ENCODE measurements at regions not wholly inside any gene's neighbourhood (a gene's known extent, or its start where the extent isn't known, plus 50 kb on each side); places are given as distances from the start of the nearest gene placed in this dataset.

DNA sequence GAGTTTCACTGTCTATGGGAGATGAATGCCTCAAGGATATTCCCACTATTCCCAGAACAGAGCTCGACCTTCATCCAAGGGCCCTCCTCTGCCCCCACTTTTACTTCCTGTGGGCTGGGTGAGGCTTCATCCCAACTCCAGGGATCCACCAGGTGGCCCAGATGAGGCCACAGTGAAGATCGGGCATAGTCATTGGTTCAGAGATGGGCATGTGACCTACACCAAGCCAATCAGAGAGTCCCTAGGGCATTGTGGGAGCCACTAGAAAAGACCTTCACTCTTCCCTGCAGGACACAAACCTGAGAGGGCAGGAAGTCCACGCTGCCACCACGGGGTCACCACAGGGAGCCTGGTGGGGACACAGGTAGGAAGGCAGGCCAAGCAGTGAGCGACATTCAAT lies 72.9 kb upstream of the SLC22A16 start:
- Histone ChIP-seq H2AFZ (replicated peaks; ENCODE audit: low read length, poor library complexity) (peak overlapping the region; percentile 25), H3K18ac (ENCODE audit: low read depth, low read length) (no peak overlapping the region), H4K8ac (ENCODE audit: low read depth in 2 of 2, low read length in 2 of 2) (no peak overlapping the region), H2BK15ac (ENCODE audit: low read depth, low read length) (no peak overlapping the region), H2BK120ac (ENCODE audit: low read depth, low read length) (peak overlapping the region; percentile 42; the same call in 1 of the 2 replicates), H3K9ac (ENCODE audit: low read depth, low read length) (no peak overlapping the region), H2AK5ac (ENCODE audit: low read depth, low read length) (peak overlapping the region; percentile 0; the same call in 1 of the 2 replicates), H3K4me2 (ENCODE audit: low read depth, low read length) (no peak overlapping the region), H4K20me1 (ENCODE audit: insufficient read depth, low read length) (no peaks in the 10 kb centered on the region), H3K14ac (replicated peaks; ENCODE audit: low read depth, low read length) (no peak overlapping the region), H3K4me1 (ENCODE audit: control insufficient read depth, insufficient read depth, low read length) (peaks cover 6% of the 10 kb centered on the region), H3K23ac (ENCODE audit: low read depth, low read length) (no peak overlapping the region), H3K9me3 (ENCODE audit: control insufficient read depth, insufficient read depth, low read length) (peaks cover 15% of the 10 kb centered on the region), H2BK20ac (ENCODE audit: low read depth, low read length) (no peak overlapping the region), H3K27ac (ENCODE audit: insufficient read depth, low read length) (no peak overlapping the region), H3K27me3 (ENCODE audit: control insufficient read depth, insufficient read depth, low read length) (no peaks in the 10 kb centered on the region), H3K4ac (ENCODE audit: low read depth, low read length) (0 out of 2 replicates have a peak overlapping the region, but pooled peaks have one; percentile 16), H3K36me3 (ENCODE audit: control insufficient read depth, insufficient read depth, low read length) (no peaks in the 10 kb centered on the region), H3K56ac (ENCODE audit: extremely low read depth, insufficient read depth, low read length) (no peak overlapping the region), H2BK5ac (ENCODE audit: low read depth, low read length, poor library complexity, severe bottlenecking) (no peak overlapping the region), H3K9me1 (ENCODE audit: insufficient read depth, low read length) (peaks cover 11% of the 10 kb centered on the region), H3K79me1 (ENCODE audit: low read depth in 1 of 2, low read length in 2 of 2) (peaks cover 0 to 7% of the 10 kb centered on the region in 2 experiments; a peak in 1 of 4 replicates), H4K91ac (ENCODE audit: insufficient read depth, low read depth, low read length) (no peak overlapping the region; the same call in 1 of the 2 replicates), H2AK9ac (replicated peaks; ENCODE audit: low read depth, low read length, poor library complexity) (no peak overlapping the region), H4K5ac (ENCODE audit: low read depth, low read length) (no peak overlapping the region), H3K4me3 (ENCODE audit: insufficient read depth, low read depth, low read length) (no peak overlapping the region)
- no peak for TF ChIP-seq RFX5 (IDR thresholded peaks at IDR 0.05; ENCODE audit: low read depth, low read length)
- TF ChIP-seq BHLHE40 (IDR thresholded peaks at IDR 0.05; ENCODE audit: low read depth, low read length), result no peak
- TF ChIP-seq SMC3 (IDR thresholded peaks at IDR 0.05; ENCODE audit: low read depth, low read length), result no peak
- TF ChIP-seq NFE2L2 (IDR thresholded peaks at IDR 0.05; ENCODE audit: low read depth, low read length), result no peak
- TF ChIP-seq FOS (IDR thresholded peaks at IDR 0.05; ENCODE audit: low read depth, low read length), result no peak
- TF ChIP-seq RCOR1 (IDR thresholded peaks at IDR 0.05; ENCODE audit: insufficient replicate concordance, low read length), result no peak
- no peak for TF ChIP-seq POLR2A (IDR thresholded peaks at IDR 0.05; ENCODE audit: low read depth, low read length)
- TF ChIP-seq, protein P1, sequence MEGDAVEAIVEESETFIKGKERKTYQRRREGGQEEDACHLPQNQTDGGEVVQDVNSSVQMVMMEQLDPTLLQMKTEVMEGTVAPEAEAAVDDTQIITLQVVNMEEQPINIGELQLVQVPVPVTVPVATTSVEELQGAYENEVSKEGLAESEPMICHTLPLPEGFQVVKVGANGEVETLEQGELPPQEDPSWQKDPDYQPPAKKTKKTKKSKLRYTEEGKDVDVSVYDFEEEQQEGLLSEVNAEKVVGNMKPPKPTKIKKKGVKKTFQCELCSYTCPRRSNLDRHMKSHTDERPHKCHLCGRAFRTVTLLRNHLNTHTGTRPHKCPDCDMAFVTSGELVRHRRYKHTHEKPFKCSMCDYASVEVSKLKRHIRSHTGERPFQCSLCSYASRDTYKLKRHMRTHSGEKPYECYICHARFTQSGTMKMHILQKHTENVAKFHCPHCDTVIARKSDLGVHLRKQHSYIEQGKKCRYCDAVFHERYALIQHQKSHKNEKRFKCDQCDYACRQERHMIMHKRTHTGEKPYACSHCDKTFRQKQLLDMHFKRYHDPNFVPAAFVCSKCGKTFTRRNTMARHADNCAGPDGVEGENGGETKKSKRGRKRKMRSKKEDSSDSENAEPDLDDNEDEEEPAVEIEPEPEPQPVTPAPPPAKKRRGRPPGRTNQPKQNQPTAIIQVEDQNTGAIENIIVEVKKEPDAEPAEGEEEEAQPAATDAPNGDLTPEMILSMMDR (conservative IDR thresholded peaks at IDR 0.05; ENCODE audit: low read depth, low read length), result no peak
- TF ChIP-seq MXI1 (IDR thresholded peaks at IDR 0.05; ENCODE audit: borderline replicate concordance, low read depth, low read length), result no peak
- TF ChIP-seq RAD21 (IDR thresholded peaks at IDR 0.05; ENCODE audit: low read length), result no peak
- TF ChIP-seq, protein P2, sequence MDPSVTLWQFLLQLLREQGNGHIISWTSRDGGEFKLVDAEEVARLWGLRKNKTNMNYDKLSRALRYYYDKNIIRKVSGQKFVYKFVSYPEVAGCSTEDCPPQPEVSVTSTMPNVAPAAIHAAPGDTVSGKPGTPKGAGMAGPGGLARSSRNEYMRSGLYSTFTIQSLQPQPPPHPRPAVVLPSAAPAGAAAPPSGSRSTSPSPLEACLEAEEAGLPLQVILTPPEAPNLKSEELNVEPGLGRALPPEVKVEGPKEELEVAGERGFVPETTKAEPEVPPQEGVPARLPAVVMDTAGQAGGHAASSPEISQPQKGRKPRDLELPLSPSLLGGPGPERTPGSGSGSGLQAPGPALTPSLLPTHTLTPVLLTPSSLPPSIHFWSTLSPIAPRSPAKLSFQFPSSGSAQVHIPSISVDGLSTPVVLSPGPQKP (IDR thresholded peaks at IDR 0.05; ENCODE audit: borderline replicate concordance, low read depth, low read length), result no peak
- TF ChIP-seq CHD1 (IDR thresholded peaks at IDR 0.05; ENCODE audit: low read depth, low read length), result no peak
- no peak for TF ChIP-seq CEBPB (IDR thresholded peaks at IDR 0.05; ENCODE audit: low read depth, low read length)
- no peak for TF ChIP-seq MAFK (IDR thresholded peaks at IDR 0.05; ENCODE audit: low read depth, low read length)
- TF ChIP-seq, protein P3, sequence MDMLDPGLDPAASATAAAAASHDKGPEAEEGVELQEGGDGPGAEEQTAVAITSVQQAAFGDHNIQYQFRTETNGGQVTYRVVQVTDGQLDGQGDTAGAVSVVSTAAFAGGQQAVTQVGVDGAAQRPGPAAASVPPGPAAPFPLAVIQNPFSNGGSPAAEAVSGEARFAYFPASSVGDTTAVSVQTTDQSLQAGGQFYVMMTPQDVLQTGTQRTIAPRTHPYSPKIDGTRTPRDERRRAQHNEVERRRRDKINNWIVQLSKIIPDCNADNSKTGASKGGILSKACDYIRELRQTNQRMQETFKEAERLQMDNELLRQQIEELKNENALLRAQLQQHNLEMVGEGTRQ (IDR thresholded peaks at IDR 0.05; ENCODE audit: low read depth, low read length), result no peak
- TF ChIP-seq MAZ (IDR thresholded peaks at IDR 0.05; ENCODE audit: borderline replicate concordance, low read depth, low read length), result no peak
- CTCF ChIA-PET, result no interaction called here
- no peak for DNase-seq
- intact Hi-C loops (cut with micrococcal nuclease) (no loop called here), dilution Hi-C loops (cut with HindIII; ENCODE audit: low sequenced_read_pairs, unreplicated experiment) (no loop called here), in situ Hi-C loops (cut with MboI; ENCODE audit: low sequenced_read_pairs) (loop anchor here (25.0 kb wide), 1 partner anchor 663 kb away; no protein-coding TSS in a partner anchor)
- WGBS, 2 experiments (ENCODE audit: extremely low coverage in 2 of 2, insufficient read length in 1 of 2), result 100% methylated on average over 3 of the region's 5 CpGs; no CpG with 5 or more reads in 1 of the 2 experiments
- ATAC-seq (ENCODE audit: low read depth), result no peak
- POLR2A ChIA-PET (ENCODE audit: unreplicated experiment), result no interaction called here
- BruUV-seq (replicated peaks), result no TSS peak
